HepG2 (cell line): ENCODE measurements at regions not wholly inside any gene's neighbourhood (a gene's known extent, or its start where the extent isn't known, plus 50 kb on each side); places are given as distances from the start of the nearest gene placed in this dataset.

Experiments used
- CTCF ChIP-seq: sonication (generic); formaldehyde crosslinking; IDR thresholded peaks from 2 replicates; pipeline ENCODE4 v1.5.0; 2020; ENCODE audit warnings: mild to moderate bottlenecking, missing genetic modification reagents, moderate library complexity
- FOXA3 ChIP-seq: IDR thresholded peaks from 2 replicates; pipeline ENCODE4 v1.6.1; 2016; ENCODE audit warnings: missing genetic modification reagents, missing compliant biosample characterization
- FOXK1 ChIP-seq: sonication (generic); formaldehyde crosslinking; IDR thresholded peaks from 2 replicates; pipeline ENCODE4 v1.4.0; 2020; ENCODE audit warnings: low read depth, missing genetic modification reagents, borderline replicate concordance
- HINFP ChIP-seq: sonication (generic); formaldehyde crosslinking; IDR thresholded peaks from 2 replicates; pipeline ENCODE4 v1.4.0; 2020; ENCODE audit warnings: low read depth, mild to moderate bottlenecking, missing genetic modification reagents
- JUND ChIP-seq: sonication (generic); formaldehyde crosslinking; IDR thresholded peaks from 2 replicates; pipeline ENCODE4 v1.8.0; 2022; ENCODE audit warnings: mild to moderate bottlenecking, missing genetic modification reagents
- MTA3 ChIP-seq: sonication (generic); formaldehyde crosslinking; IDR thresholded peaks from 2 replicates; pipeline ENCODE4 v1.4.0; 2020; ENCODE audit warnings: missing genetic modification reagents
- NR2C2 ChIP-seq: sonication (generic); formaldehyde crosslinking; IDR thresholded peaks from 2 replicates; pipeline ENCODE4 v1.4.0; 2020; ENCODE audit warnings: missing genetic modification reagents, mild to moderate bottlenecking, moderate library complexity, borderline replicate concordance
- PATZ1 ChIP-seq: sonication (generic); formaldehyde crosslinking; IDR thresholded peaks from 2 replicates; pipeline ENCODE4 v1.4.0; 2020; ENCODE audit warnings: missing genetic modification reagents
- POLR2AphosphoS5 ChIP-seq: IDR thresholded peaks from 2 replicates; pipeline ENCODE4 v1.6.1; 2012; ENCODE audit warnings: low read depth, low read length
- PPARG ChIP-seq: conservative IDR thresholded peaks from 2 replicates; pipeline ENCODE4 v1.6.1; 2016; ENCODE audit warnings: missing biosample characterization, missing genetic modification reagents
- TEF ChIP-seq: sonication (generic); formaldehyde crosslinking; IDR thresholded peaks from 2 replicates; pipeline ENCODE4 v1.5.0; 2020; ENCODE audit warnings: missing genetic modification reagents
- ZBTB26 ChIP-seq: IDR thresholded peaks from 2 replicates; pipeline ENCODE4 v1.6.1; 2016; ENCODE audit warnings: missing compliant biosample characterization, missing genetic modification reagents, borderline replicate concordance
- ZBTB44 ChIP-seq: sonication (generic); formaldehyde crosslinking; IDR thresholded peaks from 2 replicates; pipeline ENCODE4 v1.4.0; 2020; ENCODE audit warnings: missing genetic modification reagents
- ZNF768 ChIP-seq: sonication (generic); formaldehyde crosslinking; IDR thresholded peaks from 2 replicates; pipeline ENCODE4 v1.4.0; 2020; ENCODE audit warnings: missing genetic modification reagents

GRCh38 chr11:27857588-27857987 lies 157.3 kb upstream of the BDNF start:
- no peak for TF ChIP-seq FOXA3 (CRISPR knock-in tag)
- TF ChIP-seq NR2C2 (CRISPR knock-in tag) = no peak
- TF ChIP-seq HINFP = no peak
- no peak for TF ChIP-seq MTA3 (CRISPR knock-in tag)
- TF ChIP-seq PATZ1 = no peak
- TF ChIP-seq PPARG (CRISPR knock-in tag) = no peak
- TF ChIP-seq CTCF = no peak
- no peak for TF ChIP-seq ZBTB26 (CRISPR knock-in tag)
- no peak for TF ChIP-seq TEF (CRISPR knock-in tag)
- no peak for TF ChIP-seq JUND (CRISPR knock-in tag)
- TF ChIP-seq FOXK1 (CRISPR knock-in tag) = no peak
- no peak for TF ChIP-seq ZBTB44 (CRISPR knock-in tag)
- no peak for TF ChIP-seq POLR2AphosphoS5
- no peak for TF ChIP-seq ZNF768 (CRISPR knock-in tag)
